Endothelial cell of umbilical vein (primary cell): ENCODE measurements at regions not wholly inside any gene's neighbourhood (a gene's known extent, or its start where the extent isn't known, plus 50 kb on each side); places are given as distances from the start of the nearest gene placed in this dataset.

ENCODE experiments used
- BruUV-seq: library from RNA; stranded (reverse); fragments of 400-500 nt; replicated peaks from 2 replicates; lab custom pipeline; 2021; lab: Mats Ljungman, UMichigan
- CTCF ChIA-PET: fragments of 300-600, 350-600 bp; sonication (Branson Sonifier 250); formaldehyde crosslinking; loops from one replicate; lab custom pipeline; 2021; ENCODE audit warnings: antibody characterized with exemption, inconsistent platforms; lab: Charles Lee
- POLR2A ChIA-PET: fragments of 300-600, 350-600 bp; sonication (Branson Sonifier 250); formaldehyde crosslinking; loops from one replicate; lab custom pipeline; 2021; ENCODE audit warnings: antibody characterized with exemption, inconsistent platforms; lab: Charles Lee
- DNase-seq: peaks from one replicate; pipeline ENCODE4 v3.0.0-alpha.2; 2011; ENCODE audit warnings: low read depth, low spot score
- FAIRE-seq: peaks from 2 replicates; lab custom pipeline; 2011; peaks lifted over from hg19 to GRCh38; lab: Jason Lieb, UNC
- H2AFZ ChIP-seq: 2 replicates; pipeline ENCODE4 v1.6.0; 2012; ENCODE audit warnings: low read depth, low read length, control low read depth, inconsistent platforms
- H3K27ac ChIP-seq: 2 replicates; pipeline ENCODE4 v1.5.1; 2011; ENCODE audit warnings: low read depth, mild to moderate bottlenecking, control low read depth, low read length, moderate library complexity; ENCODE audit not compliant: insufficient read depth
- H3K27me3 ChIP-seq, 2 experiments: 2 replicates each; pipeline versions ENCODE4 v1.6.0 to v1.6.1; 2011; ENCODE audit warnings: low read length in 2 of 2, mixed read lengths in 1 of 2; ENCODE audit not compliant: control insufficient read depth in 2 of 2, insufficient read depth in 2 of 2
- H3K36me3 ChIP-seq, 2 experiments: 2 replicates in 1 of 2; 3 replicates in 1 of 2; pipeline ENCODE4 v1.5.1; 2011; ENCODE audit warnings: low read length in 2 of 2, mild to moderate bottlenecking in 1 of 2, moderate library complexity in 1 of 2; ENCODE audit not compliant: control insufficient read depth in 2 of 2, insufficient read depth in 2 of 2; ENCODE audit errors: extremely low read depth in 1 of 2
- H3K4me1 ChIP-seq: 3 replicates; pipeline ENCODE4 v1.5.1; 2011; ENCODE audit warnings: mild to moderate bottlenecking, low read length; ENCODE audit not compliant: control insufficient read depth, insufficient read depth; ENCODE audit errors: extremely low read depth
- H3K4me2 ChIP-seq: 2 replicates; pipeline ENCODE4 v1.6.1; 2011; ENCODE audit warnings: low read length, control low read depth, mixed read lengths; ENCODE audit not compliant: insufficient read depth
- H3K4me3 ChIP-seq, 3 experiments: fragments of 200-600 bp in 1 of 3; sonication (generic), shearing (Covaris generic) in 1 of 3; replicated peaks in 1 of 3; 2 replicates each; pipeline ENCODE4 v1.5.1; 2011 to 2016; ENCODE audit warnings: control low read depth in 3 of 3, low read length in 3 of 3, mild to moderate bottlenecking in 2 of 3, inconsistent platforms in 1 of 3, low read depth in 1 of 3, moderate library complexity in 1 of 3; ENCODE audit not compliant: insufficient read depth in 1 of 3
- H3K79me2 ChIP-seq: 2 replicates; pipeline ENCODE4 v1.6.0; 2012; ENCODE audit warnings: low read length, inconsistent platforms; ENCODE audit not compliant: control insufficient read depth, insufficient read depth
- H3K9ac ChIP-seq: replicated peaks from 2 replicates; pipeline ENCODE3; 2011; ENCODE audit warnings: low read length, control low read depth; ENCODE audit not compliant: insufficient read depth; ENCODE audit errors: extremely low read depth
- H3K9me1 ChIP-seq: replicated peaks from 3 replicates; pipeline ENCODE4 v1.6.0; 2011; ENCODE audit warnings: mild to moderate bottlenecking, low read length; ENCODE audit not compliant: control insufficient read depth, insufficient read depth; ENCODE audit errors: extremely low read depth
- H3K9me3 ChIP-seq: replicated peaks from 2 replicates; pipeline ENCODE4 v1.5.1; 2012; ENCODE audit warnings: low read length, inconsistent platforms; ENCODE audit not compliant: control insufficient read depth, insufficient read depth
- H4K20me1 ChIP-seq: replicated peaks from 2 replicates; pipeline ENCODE3; 2011; ENCODE audit warnings: mild to moderate bottlenecking, low read length; ENCODE audit not compliant: control insufficient read depth, insufficient read depth; ENCODE audit errors: extremely low read depth
- EZH2 ChIP-seq: IDR thresholded peaks from 2 replicates; pipeline ENCODE4 v1.6.1; 2012; ENCODE audit warnings: borderline replicate concordance, low read depth, mild to moderate bottlenecking, moderate library complexity, low read length, inconsistent platforms; ENCODE audit not compliant: severe bottlenecking
- FOS ChIP-seq: IDR thresholded peaks from 2 replicates; pipeline ENCODE4 v1.6.1; 2011; ENCODE audit warnings: mild to moderate bottlenecking, low read length, moderate library complexity, borderline replicate concordance; ENCODE audit not compliant: insufficient read depth
- GATA2 ChIP-seq: IDR thresholded peaks from 2 replicates; pipeline ENCODE4 v1.7.0; 2011; ENCODE audit warnings: low read depth, mild to moderate bottlenecking, moderate library complexity, mixed read lengths, low read length; ENCODE audit not compliant: insufficient read length, insufficient read depth
- JUN ChIP-seq: IDR thresholded peaks from 2 replicates; pipeline ENCODE4 v1.6.1; 2011; ENCODE audit warnings: borderline replicate concordance, low read depth; ENCODE audit not compliant: insufficient read length, insufficient read depth
- MYC ChIP-seq: IDR thresholded peaks from one replicate; pipeline ENCODE4 v1.6.1; 2011; ENCODE audit warnings: mild to moderate bottlenecking, low read depth, low read length
- POLR2A ChIP-seq: IDR thresholded peaks from 2 replicates; pipeline ENCODE4 v1.6.1; 2012; ENCODE audit warnings: low read depth, mild to moderate bottlenecking, control low read depth, low read length
- POLR2AphosphoS5 ChIP-seq: IDR thresholded peaks from 2 replicates; pipeline ENCODE4 v1.6.1; 2012; ENCODE audit warnings: low read depth, mild to moderate bottlenecking, control low read depth, low read length, moderate library complexity; ENCODE audit not compliant: insufficient read depth
- dilution Hi-C: fragments of 300-500 bp; cut with MboI; formaldehyde crosslinking; loops from one replicate; pipeline ENCODE4 v1.15.0; 2019; ENCODE audit warnings: low sequenced_read_pairs; ENCODE audit not compliant: extremely low pct_ligation_motif_present
- intact Hi-C: fragments of 100-400 bp; cut with micrococcal nuclease; formaldehyde crosslinking; loops from one replicate; pipeline ENCODE4 v1.10.0; 2022
- TF ChIP-seq, protein P1 (sequence below): IDR thresholded peaks from 2 replicates; pipeline ENCODE4 v1.6.1; 2011; ENCODE audit not compliant: insufficient read depth, insufficient read length
- TF ChIP-seq, protein P2 (sequence below), 2 donors: IDR thresholded peaks; 1 replicate in 1 of 2; 2 replicates in 1 of 2; pipeline ENCODE4 v1.5.1; 2011; ENCODE audit warnings: low read length in 2 of 2, mild to moderate bottlenecking in 2 of 2, moderate library complexity in 2 of 2, control low read depth in 1 of 2, inconsistent platforms in 1 of 2, low read depth in 1 of 2; ENCODE audit not compliant: insufficient read depth in 1 of 2; ENCODE audit errors: extremely low read depth in 1 of 2

DNA sequence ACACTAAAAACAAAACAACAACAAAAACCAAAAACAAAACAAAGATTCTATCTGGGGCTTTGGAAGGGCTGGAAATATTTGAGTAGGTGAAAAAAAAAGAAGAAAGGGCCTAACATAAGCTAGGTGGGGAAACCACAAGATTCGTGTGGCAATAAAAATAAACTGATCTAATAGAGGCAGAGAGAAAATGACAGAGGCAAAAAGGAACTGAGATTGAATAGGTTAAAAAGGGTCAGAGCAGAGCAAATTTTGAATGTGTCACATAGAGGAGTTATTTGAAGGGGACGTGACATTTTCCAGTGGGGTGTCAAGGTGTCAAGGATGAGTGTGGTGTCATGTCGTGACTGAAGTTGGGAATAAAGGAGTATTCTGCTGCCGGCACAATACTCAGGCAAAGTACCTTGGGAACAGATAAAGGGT is 65.2 kb upstream of the RALGPS2 start:
- no peak overlapping the region for H3K9ac ChIP-seq

More for the DNA sequence above, 65.2 kb upstream of the RALGPS2 start:
- Histone ChIP-seq H3K4me1 (peaks cover 6% of the 10 kb centered on the region), H2AFZ (no peak overlapping the region), H3K9me3 (no peaks in the 10 kb centered on the region), H4K20me1 (no peaks in the 10 kb centered on the region), H3K9me1 (no peaks in the 10 kb centered on the region), H3K79me2 (no peaks in the 10 kb centered on the region), H3K4me3 (no peak overlapping the region), H3K27me3 (peaks cover 0 to 1% of the 10 kb centered on the region in 2 experiments), H3K4me2 (no peak overlapping the region), H3K36me3 (no peaks in the 10 kb centered on the region), H3K27ac (no peak overlapping the region)
- TF ChIP-seq FOS, result no peak
- TF ChIP-seq, protein P1, sequence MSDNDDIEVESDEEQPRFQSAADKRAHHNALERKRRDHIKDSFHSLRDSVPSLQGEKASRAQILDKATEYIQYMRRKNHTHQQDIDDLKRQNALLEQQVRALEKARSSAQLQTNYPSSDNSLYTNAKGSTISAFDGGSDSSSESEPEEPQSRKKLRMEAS, result no peak
- TF ChIP-seq POLR2A, result no peak
- TF ChIP-seq, protein P2, sequence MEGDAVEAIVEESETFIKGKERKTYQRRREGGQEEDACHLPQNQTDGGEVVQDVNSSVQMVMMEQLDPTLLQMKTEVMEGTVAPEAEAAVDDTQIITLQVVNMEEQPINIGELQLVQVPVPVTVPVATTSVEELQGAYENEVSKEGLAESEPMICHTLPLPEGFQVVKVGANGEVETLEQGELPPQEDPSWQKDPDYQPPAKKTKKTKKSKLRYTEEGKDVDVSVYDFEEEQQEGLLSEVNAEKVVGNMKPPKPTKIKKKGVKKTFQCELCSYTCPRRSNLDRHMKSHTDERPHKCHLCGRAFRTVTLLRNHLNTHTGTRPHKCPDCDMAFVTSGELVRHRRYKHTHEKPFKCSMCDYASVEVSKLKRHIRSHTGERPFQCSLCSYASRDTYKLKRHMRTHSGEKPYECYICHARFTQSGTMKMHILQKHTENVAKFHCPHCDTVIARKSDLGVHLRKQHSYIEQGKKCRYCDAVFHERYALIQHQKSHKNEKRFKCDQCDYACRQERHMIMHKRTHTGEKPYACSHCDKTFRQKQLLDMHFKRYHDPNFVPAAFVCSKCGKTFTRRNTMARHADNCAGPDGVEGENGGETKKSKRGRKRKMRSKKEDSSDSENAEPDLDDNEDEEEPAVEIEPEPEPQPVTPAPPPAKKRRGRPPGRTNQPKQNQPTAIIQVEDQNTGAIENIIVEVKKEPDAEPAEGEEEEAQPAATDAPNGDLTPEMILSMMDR (IDR thresholded peaks at IDR 0.05; ENCODE audit: extremely low read depth in 1 of 2, insufficient read depth in 1 of 2, low read depth in 1 of 2, low read length in 2 of 2), result no peak
- no peak for TF ChIP-seq JUN
- no peak for TF ChIP-seq POLR2AphosphoS5
- TF ChIP-seq MYC, result no peak
- no peak for TF ChIP-seq EZH2
- TF ChIP-seq GATA2, result no peak
- dilution Hi-C loops, result no loop called here
- POLR2A ChIA-PET, result no interaction called here
- intact Hi-C loops, result no loop called here
- DNase-seq (no peak), FAIRE-seq (no peak)
- CTCF ChIA-PET, result interaction anchor here (0.6 to 1.6 kb wide), 3 partner anchors 20 to 116 kb away, joined by 3 read pairs; no protein-coding TSS in a partner anchor
- BruUV-seq, result no TSS peak
